ENCODE measurements at regions not wholly inside any gene's neighbourhood (a gene's known extent, or its start where the extent isn't known, plus 50 kb on each side); places are given as distances from the start of the nearest gene placed in this dataset.

GRCh38 chr7:119515214-119515613 lies 757.8 kb upstream of the KCND2 start:
- no peaks in the 10 kb centered on the region for H3K4me1 ChIP-seq (ENCODE audit: insufficient read depth, low read length, poor library complexity, severe bottlenecking)
- TF ChIP-seq CTCF (conservative IDR thresholded peaks at IDR 0.05; ENCODE audit: low read length) (no peak), EZH2phosphoT487 (IDR thresholded peaks at IDR 0.05; ENCODE audit: borderline replicate concordance) (no peak)
- H3K36me3 ChIP-seq (ENCODE audit: insufficient read depth, low read length): no peaks in the 10 kb centered on the region
- H3K4me3 ChIP-seq (ENCODE audit: low read length, poor library complexity, severe bottlenecking): no peak overlapping the region
- no peaks in the 10 kb centered on the region for H3K27me3 ChIP-seq (ENCODE audit: insufficient read depth, low read length, poor library complexity, severe bottlenecking)
- no peak overlapping the region for H3K4me2 ChIP-seq (ENCODE audit: low read depth, low read length, poor library complexity, severe bottlenecking)
- 0 out of 2 replicates have a peak, but pooled peaks cover 4% of the 10 kb centered on the region for H3K9me3 ChIP-seq (ENCODE audit: insufficient read depth, low read depth, low read length)
- no peak overlapping the region for H2AFZ ChIP-seq (ENCODE audit: low read length)
- H3K79me2 ChIP-seq (ENCODE audit: insufficient read depth, low read length): no peaks in the 10 kb centered on the region
- H3K9ac ChIP-seq (ENCODE audit: low read depth, low read length, poor library complexity, severe bottlenecking): no peak overlapping the region
- no peaks in the 10 kb centered on the region for H3K9me2 ChIP-seq (replicated peaks; ENCODE audit: low read depth, low read length)
- H3F3A ChIP-seq (ENCODE audit: low read depth): no peaks in the 10 kb centered on the region
- H4K20me1 ChIP-seq (ENCODE audit: insufficient read depth, low read length, poor library complexity, severe bottlenecking): no peaks in the 10 kb centered on the region

GRCh38 chr7:119515962-119516361 lies 757.0 kb upstream of the KCND2 start:
- Histone ChIP-seq H3K4me2 (ENCODE audit: low read depth, low read length, poor library complexity, severe bottlenecking) (no peak overlapping the region), H2AFZ (ENCODE audit: low read length) (no peak overlapping the region), H3K9me2 (replicated peaks; ENCODE audit: low read depth, low read length) (no peaks in the 10 kb centered on the region), H3K79me2 (ENCODE audit: insufficient read depth, low read length) (no peaks in the 10 kb centered on the region), H3K4me1 (ENCODE audit: insufficient read depth, low read length, poor library complexity, severe bottlenecking) (no peaks in the 10 kb centered on the region), H3K9me3 (ENCODE audit: insufficient read depth, low read depth, low read length) (0 out of 2 replicates have a peak, but pooled peaks cover 4% of the 10 kb centered on the region), H3K27me3 (ENCODE audit: insufficient read depth, low read length, poor library complexity, severe bottlenecking) (no peaks in the 10 kb centered on the region), H4K20me1 (ENCODE audit: insufficient read depth, low read length, poor library complexity, severe bottlenecking) (no peaks in the 10 kb centered on the region), H3K36me3 (ENCODE audit: insufficient read depth, low read length) (no peaks in the 10 kb centered on the region), H3K4me3 (ENCODE audit: low read length, poor library complexity, severe bottlenecking) (no peak overlapping the region), H3F3A (ENCODE audit: low read depth) (no peaks in the 10 kb centered on the region), H3K9ac (ENCODE audit: low read depth, low read length, poor library complexity, severe bottlenecking) (no peak overlapping the region)
- TF ChIP-seq EZH2phosphoT487 (IDR thresholded peaks at IDR 0.05; ENCODE audit: borderline replicate concordance): no peak
- TF ChIP-seq CTCF (conservative IDR thresholded peaks at IDR 0.05; ENCODE audit: low read length): no peak

GRCh38 chr7:119522263-119522662 lies 750.7 kb upstream of the KCND2 start:
- no peaks in the 10 kb centered on the region for H4K20me1 ChIP-seq (ENCODE audit: insufficient read depth, low read length, poor library complexity, severe bottlenecking)
- no peaks in the 10 kb centered on the region for H3K27me3 ChIP-seq (ENCODE audit: insufficient read depth, low read length, poor library complexity, severe bottlenecking)
- H3K9me2 ChIP-seq (replicated peaks; ENCODE audit: low read depth, low read length): no peaks in the 10 kb centered on the region

More at GRCh38 chr7:119522263-119522662, 750.7 kb upstream of the KCND2 start:
- Histone ChIP-seq H3K4me1 (ENCODE audit: insufficient read depth, low read length, poor library complexity, severe bottlenecking) (no peaks in the 10 kb centered on the region), H3K9me3 (ENCODE audit: insufficient read depth, low read depth, low read length) (no peaks in the 10 kb centered on the region), H3K4me3 (ENCODE audit: low read length, poor library complexity, severe bottlenecking) (no peak overlapping the region), H3K79me2 (ENCODE audit: insufficient read depth, low read length) (no peaks in the 10 kb centered on the region), H3F3A (ENCODE audit: low read depth) (no peaks in the 10 kb centered on the region), H3K4me2 (ENCODE audit: low read depth, low read length, poor library complexity, severe bottlenecking) (no peak overlapping the region), H2AFZ (ENCODE audit: low read length) (no peak overlapping the region), H3K9ac (ENCODE audit: low read depth, low read length, poor library complexity, severe bottlenecking) (no peak overlapping the region), H3K36me3 (ENCODE audit: insufficient read depth, low read length) (no peaks in the 10 kb centered on the region)
- no peak for TF ChIP-seq CTCF (conservative IDR thresholded peaks at IDR 0.05; ENCODE audit: low read length)
- TF ChIP-seq EZH2phosphoT487 (IDR thresholded peaks at IDR 0.05; ENCODE audit: borderline replicate concordance): no peak

Data from Loucy (cell line).